Suprapubic skin (tissue), 4 donors: ENCODE measurements at regions not wholly inside any gene's neighbourhood (a gene's known extent, or its start where the extent isn't known, plus 50 kb on each side); places are given as distances from the start of the nearest gene placed in this dataset.

ENCODE experiments used
- DNase-seq, 2 donors: peaks; one replicate each; pipeline ENCODE4 v3.0.0-alpha.2; 2019; ENCODE audit warnings: low spot score in 2 of 2
- H3K27ac ChIP-seq: fragments of 200-600 bp; sonication (generic); one replicate; pipeline ENCODE4 v1.5.1; 2019
- H3K27me3 ChIP-seq: fragments of 200-600 bp; sonication (generic); one replicate; pipeline ENCODE4 v1.5.1; 2019
- H3K36me3 ChIP-seq: fragments of 200-600 bp; sonication (generic); one replicate; pipeline ENCODE4 v1.5.1; 2019
- H3K4me1 ChIP-seq: fragments of 200-600 bp; sonication (generic); one replicate; pipeline ENCODE4 v1.5.1; 2019
- H3K4me3 ChIP-seq: fragments of 200-600 bp; sonication (generic); one replicate; pipeline ENCODE4 v1.5.1; 2019; ENCODE audit warnings: mild to moderate bottlenecking
- H3K9me3 ChIP-seq: fragments of 200-600 bp; sonication (generic); one replicate; pipeline ENCODE4 v1.5.1; 2019
- EP300 ChIP-seq: sonication (generic); formaldehyde crosslinking; IDR thresholded peaks from one replicate; pipeline ENCODE4 v1.6.1; 2017; ENCODE audit warnings: antibody characterized with exemption
- POLR2A ChIP-seq, 2 donors: fragments of 450-650 bp; IDR thresholded peaks; one replicate each; pipeline ENCODE4 v1.6.1; 2017; ENCODE audit warnings: antibody characterized with exemption in 2 of 2, mild to moderate bottlenecking in 2 of 2, moderate library complexity in 2 of 2
- POLR2AphosphoS5 ChIP-seq, 3 donors: sonication (generic); formaldehyde crosslinking; IDR thresholded peaks; one replicate each; pipeline ENCODE4 v1.6.1; 2017; ENCODE audit warnings: antibody characterized with exemption in 3 of 3
- WGBS: methylation state at CpG from one replicate; pipeline ENCODE4 v1.1.5; 2018; 5-methylcytosine and 5-hydroxymethylcytosine counted together
- TF ChIP-seq, protein P1 (sequence below), 2 donors: fragments of 200-600 bp in 1 of 2; fragments of 450-650 bp in 1 of 2; sonication (generic) in 1 of 2; IDR thresholded peaks; one replicate each; pipeline ENCODE4 v1.5.1; 2016 to 2019; ENCODE audit warnings: antibody characterized with exemption in 2 of 2, mild to moderate bottlenecking in 1 of 2, moderate library complexity in 1 of 2

DNA sequence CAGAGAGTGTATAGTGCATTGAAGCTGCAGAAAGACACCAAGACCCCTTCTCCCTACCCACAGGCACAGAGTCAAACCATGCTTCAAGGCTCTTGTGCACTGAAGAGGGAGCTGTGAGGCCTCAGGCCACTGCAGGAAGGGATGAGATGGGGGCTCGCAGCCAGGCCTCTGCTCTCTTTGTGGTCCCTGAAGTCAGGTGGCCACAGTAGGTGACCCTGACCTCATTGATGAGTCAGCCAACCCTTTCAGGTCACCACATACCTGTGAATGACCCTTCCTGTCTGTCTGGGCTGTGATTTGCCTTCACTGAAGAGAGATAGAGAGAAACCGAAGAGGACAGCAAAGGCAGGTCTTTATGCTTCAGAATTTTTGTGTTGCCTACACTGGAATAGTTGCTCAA lies 372.1 kb downstream of the ACTL7B start:
- no peak for DNase-seq
- Histone ChIP-seq H3K27me3 (no peaks in the 10 kb centered on the region), H3K9me3 (no peaks in the 10 kb centered on the region), H3K36me3 (no peaks in the 10 kb centered on the region), H3K4me3 (no peak overlapping the region), H3K4me1 (peaks cover 16% of the 10 kb centered on the region), H3K27ac (no peak overlapping the region)
- 63% methylated on average over 2 of the region's 2 CpGs for WGBS
- TF ChIP-seq POLR2A (IDR thresholded peaks at IDR 0.05) (no peak), POLR2AphosphoS5 (IDR thresholded peaks at IDR 0.05) (no peak), EP300 (no peak)
- TF ChIP-seq, protein P1, sequence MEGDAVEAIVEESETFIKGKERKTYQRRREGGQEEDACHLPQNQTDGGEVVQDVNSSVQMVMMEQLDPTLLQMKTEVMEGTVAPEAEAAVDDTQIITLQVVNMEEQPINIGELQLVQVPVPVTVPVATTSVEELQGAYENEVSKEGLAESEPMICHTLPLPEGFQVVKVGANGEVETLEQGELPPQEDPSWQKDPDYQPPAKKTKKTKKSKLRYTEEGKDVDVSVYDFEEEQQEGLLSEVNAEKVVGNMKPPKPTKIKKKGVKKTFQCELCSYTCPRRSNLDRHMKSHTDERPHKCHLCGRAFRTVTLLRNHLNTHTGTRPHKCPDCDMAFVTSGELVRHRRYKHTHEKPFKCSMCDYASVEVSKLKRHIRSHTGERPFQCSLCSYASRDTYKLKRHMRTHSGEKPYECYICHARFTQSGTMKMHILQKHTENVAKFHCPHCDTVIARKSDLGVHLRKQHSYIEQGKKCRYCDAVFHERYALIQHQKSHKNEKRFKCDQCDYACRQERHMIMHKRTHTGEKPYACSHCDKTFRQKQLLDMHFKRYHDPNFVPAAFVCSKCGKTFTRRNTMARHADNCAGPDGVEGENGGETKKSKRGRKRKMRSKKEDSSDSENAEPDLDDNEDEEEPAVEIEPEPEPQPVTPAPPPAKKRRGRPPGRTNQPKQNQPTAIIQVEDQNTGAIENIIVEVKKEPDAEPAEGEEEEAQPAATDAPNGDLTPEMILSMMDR (IDR thresholded peaks at IDR 0.05): no peak

DNA sequence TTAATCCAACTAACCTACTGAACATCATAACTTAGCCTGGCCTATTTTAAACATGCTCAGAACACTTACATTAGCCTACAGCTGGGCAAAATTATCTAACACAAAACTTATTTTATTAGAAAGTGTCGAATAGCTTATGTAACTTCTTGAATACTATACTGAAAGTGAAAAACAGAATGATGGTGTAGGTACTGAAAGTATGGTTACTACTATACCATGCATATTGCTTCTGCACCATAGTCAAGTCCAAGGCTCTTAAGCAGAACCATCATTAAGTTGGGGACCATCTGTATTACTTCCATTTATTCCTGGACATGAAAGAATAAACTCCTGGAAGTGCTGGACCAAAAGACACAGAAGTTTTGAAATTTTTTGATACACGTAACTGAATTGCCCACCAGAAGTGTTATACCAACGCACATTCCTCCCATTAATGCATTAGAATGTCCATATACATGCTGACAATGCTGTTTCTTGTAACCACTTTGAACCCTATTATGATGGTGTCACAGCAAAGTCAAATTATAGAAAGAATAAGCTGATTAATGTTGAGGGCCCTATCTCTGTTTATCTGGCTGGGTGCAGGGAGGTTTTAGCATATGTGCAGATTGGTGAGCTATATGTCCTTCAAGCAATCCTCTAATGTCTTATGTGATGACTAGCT lies 375.7 kb downstream of the ACTL7B start:
- Histone ChIP-seq H3K4me3 (no peak overlapping the region), H3K27me3 (no peaks in the 10 kb centered on the region), H3K27ac (no peak overlapping the region), H3K4me1 (peaks cover 29% of the 10 kb centered on the region), H3K9me3 (no peaks in the 10 kb centered on the region), H3K36me3 (no peaks in the 10 kb centered on the region)
- TF ChIP-seq EP300 (no peak), POLR2A (IDR thresholded peaks at IDR 0.05) (no peak), POLR2AphosphoS5 (IDR thresholded peaks at IDR 0.05) (no peak)
- TF ChIP-seq, protein P1 (IDR thresholded peaks at IDR 0.05): no peak
- 92% methylated on average over 3 of the region's 3 CpGs for WGBS
- DNase-seq: no peak

DNA sequence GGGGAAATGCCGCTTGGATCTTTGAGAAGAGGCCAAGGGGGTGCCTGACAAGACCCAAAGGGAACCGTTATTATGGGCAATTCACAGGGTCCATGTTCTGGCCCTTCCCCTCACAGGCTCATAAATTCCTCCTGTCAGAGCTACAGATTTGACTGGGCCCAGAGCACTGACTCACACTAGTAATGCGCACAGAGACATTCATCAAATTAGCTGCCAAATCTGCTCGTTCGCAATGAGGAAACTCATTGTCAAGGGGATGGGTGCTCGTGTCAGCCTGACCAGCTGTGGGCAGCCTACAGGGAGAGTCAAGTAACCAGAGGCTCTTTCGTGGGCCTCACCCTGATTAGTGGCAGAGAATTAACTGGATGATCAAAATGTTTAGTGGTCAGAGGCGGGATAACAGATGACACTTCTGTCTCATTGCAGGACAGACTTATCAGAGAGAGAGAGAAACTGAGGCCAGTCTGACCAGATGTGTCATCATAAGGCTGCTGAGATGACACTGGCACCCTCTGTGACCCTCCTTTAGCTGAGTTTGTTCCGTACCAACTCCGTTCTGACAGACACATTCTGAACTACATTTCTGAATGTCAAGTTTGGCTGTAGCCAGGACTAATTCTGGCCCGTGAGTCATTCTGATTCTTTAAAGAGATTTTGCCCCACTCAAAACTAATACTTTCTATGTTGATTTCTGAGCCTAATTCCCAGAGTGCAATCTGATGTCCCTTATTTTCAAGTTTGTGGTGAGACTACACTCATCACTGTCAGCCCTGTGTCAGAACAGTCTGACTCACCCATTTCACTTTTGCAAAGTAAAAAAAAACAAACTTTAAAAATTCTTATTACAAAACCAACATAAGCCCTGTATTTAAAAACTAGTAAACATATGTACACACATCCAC lies 377.1 kb downstream of the ACTL7B start:
- H3K4me1 ChIP-seq: peaks cover 34% of the 10 kb centered on the region
- peak in 1 of 2 donors; percentile 9 for TF ChIP-seq POLR2A (IDR thresholded peaks at IDR 0.05)
- TF ChIP-seq, protein P1 (IDR thresholded peaks at IDR 0.05): no peak
- TF ChIP-seq POLR2AphosphoS5 (IDR thresholded peaks at IDR 0.05): peak in 1 of 3 donors; percentile 23
- H3K36me3 ChIP-seq: no peaks in the 10 kb centered on the region
- no peaks in the 10 kb centered on the region for H3K9me3 ChIP-seq
- no peaks in the 10 kb centered on the region for H3K27me3 ChIP-seq
- no peak overlapping the region for H3K4me3 ChIP-seq
- WGBS: 37% methylated on average over 10 of the region's 11 CpGs
- DNase-seq: peak in 1 of 2 donors; percentile 66
- peak overlapping the region; percentile 90 for H3K27ac ChIP-seq

DNA sequence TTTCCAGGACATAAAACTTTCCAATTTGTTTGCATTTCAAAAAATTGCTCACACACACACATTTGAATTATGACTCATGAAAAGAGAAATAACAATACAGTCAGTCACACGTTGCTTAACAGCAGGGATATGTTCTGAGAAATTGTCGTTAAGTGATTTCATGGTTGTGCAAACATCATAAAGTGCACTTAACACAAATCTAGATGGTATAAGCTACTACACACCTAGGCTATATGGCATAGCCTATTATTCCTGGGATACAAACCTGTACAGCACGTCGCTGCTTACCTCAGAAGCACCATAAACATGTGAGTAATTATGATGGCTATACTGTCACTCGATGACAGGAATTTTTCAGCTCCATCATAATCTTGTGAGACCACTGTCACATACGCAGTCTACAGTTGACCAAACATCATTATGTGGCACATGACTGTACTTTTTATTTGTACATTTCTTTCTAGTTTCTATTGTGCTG lies 378.2 kb downstream of the ACTL7B start:
- H3K27me3 ChIP-seq: no peaks in the 10 kb centered on the region
- H3K4me1 ChIP-seq: peaks cover 41% of the 10 kb centered on the region
- no peak overlapping the region for H3K4me3 ChIP-seq
- 74% methylated on average over 6 of the region's 6 CpGs for WGBS
- TF ChIP-seq EP300: no peak
- TF ChIP-seq POLR2AphosphoS5 (IDR thresholded peaks at IDR 0.05): no peak
- no peak for TF ChIP-seq POLR2A (IDR thresholded peaks at IDR 0.05)
- TF ChIP-seq, protein P1 (IDR thresholded peaks at IDR 0.05): no peak
- no peak for DNase-seq
- peak overlapping the region; percentile 90 for H3K27ac ChIP-seq
- H3K36me3 ChIP-seq: no peaks in the 10 kb centered on the region
- no peaks in the 10 kb centered on the region for H3K9me3 ChIP-seq

DNA sequence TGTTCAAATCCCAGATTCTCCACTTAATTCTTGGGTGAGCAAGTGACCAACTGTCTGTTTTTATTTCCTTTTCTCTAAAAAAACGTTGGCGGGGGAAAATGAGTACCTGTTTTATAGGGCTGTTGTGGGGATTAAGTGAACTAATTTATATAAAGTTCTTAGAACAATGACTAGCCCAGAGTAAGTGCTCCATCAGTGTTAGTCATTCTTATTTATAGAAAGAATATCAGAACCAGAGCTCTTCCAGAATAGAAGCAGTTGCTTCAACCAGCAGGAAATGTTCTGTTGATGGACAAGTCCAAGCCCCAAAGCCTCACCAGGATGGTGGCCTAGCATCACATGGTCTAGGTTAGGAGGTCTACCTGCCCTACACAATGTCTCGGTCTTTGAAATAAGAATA lies 379.2 kb downstream of the ACTL7B start:
- no peak for DNase-seq
- H3K27ac ChIP-seq: no peak overlapping the region
- no peaks in the 10 kb centered on the region for H3K36me3 ChIP-seq
- 63% methylated on average over 3 of the region's 3 CpGs for WGBS
- TF ChIP-seq POLR2AphosphoS5 (IDR thresholded peaks at IDR 0.05): no peak
- no peaks in the 10 kb centered on the region for H3K27me3 ChIP-seq
- peaks cover 42% of the 10 kb centered on the region for H3K4me1 ChIP-seq
- no peak overlapping the region for H3K4me3 ChIP-seq
- no peaks in the 10 kb centered on the region for H3K9me3 ChIP-seq
